ENCODE measurements at regions not wholly inside any gene's neighbourhood (a gene's known extent, or its start where the extent isn't known, plus 50 kb on each side); places are given as distances from the start of the nearest gene placed in this dataset.

DNA sequence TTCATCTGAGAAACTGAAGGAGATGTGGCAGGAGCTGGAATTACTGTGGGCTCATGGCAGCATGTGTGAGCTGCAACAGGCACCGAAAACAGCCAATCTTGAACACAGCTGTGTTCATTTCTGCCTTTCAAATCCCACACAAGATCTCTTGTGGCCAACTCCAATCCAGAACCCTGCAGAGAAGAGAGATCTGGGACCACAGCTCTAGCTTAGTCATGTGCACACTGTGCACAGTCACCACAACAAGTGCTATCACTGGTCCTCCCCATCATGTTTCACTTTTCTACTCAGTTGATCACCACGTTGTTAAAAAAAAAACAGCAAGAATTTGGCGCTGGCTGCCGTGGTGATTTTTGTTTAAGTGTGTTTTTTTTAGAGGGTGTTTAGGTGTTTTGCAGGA lies 254.5 kb upstream of the ELAC2 start:
- no peaks in the 10 kb centered on the region for H3K27me3 Mint-ChIP-seq (ENCODE audit: low read depth, poor library complexity)
- no peaks in the 10 kb centered on the region for H3K36me3 Mint-ChIP-seq (ENCODE audit: low read depth)
- H3K4me3 Mint-ChIP-seq = no peak overlapping the region
- H3K9me3 Mint-ChIP-seq = peaks cover 3% of the 10 kb centered on the region
- no peak overlapping the region for H3K27ac Mint-ChIP-seq
- DNase-seq = no peak
- peaks cover 9% of the 10 kb centered on the region for H3K4me1 Mint-ChIP-seq
- TF ChIP-seq CTCF (IDR thresholded peaks at IDR 0.05) = no peak

GRCh38 chr17:13268791-13269595 lies 251.2 kb upstream of the ELAC2 start:
- no peak overlapping the region for H3K4me3 Mint-ChIP-seq
- peaks cover 27% of the 10 kb centered on the region for H3K4me1 Mint-ChIP-seq
- H3K27ac Mint-ChIP-seq = no peak overlapping the region
- H3K9me3 Mint-ChIP-seq = peaks cover 3% of the 10 kb centered on the region
- no peaks in the 10 kb centered on the region for H3K36me3 Mint-ChIP-seq (ENCODE audit: low read depth)
- H3K27me3 Mint-ChIP-seq (ENCODE audit: low read depth, poor library complexity) = no peaks in the 10 kb centered on the region
- TF ChIP-seq CTCF (IDR thresholded peaks at IDR 0.05) = no peak
- no peak for DNase-seq

DNA sequence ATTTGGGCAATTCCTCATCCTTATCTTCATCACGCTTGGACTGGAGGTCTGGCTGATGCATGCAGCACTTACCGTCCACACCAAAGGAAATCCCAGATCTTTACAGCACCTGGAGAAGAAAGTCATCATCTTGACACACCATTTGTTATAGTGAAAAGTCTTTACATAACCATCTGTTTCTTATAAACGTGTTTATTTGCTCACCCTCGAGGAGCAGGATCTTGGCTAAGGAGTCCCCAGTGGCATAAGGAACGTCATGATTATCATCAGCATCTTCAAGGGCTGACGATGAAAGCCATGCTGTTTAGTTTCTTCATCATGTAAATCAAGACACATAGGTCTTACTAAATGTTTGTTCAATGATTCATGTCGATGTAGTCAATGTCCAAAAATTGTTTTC lies 248.8 kb upstream of the ELAC2 start:
- H3K9me3 Mint-ChIP-seq = peaks cover under 1% of the 10 kb centered on the region
- no peaks in the 10 kb centered on the region for H3K36me3 Mint-ChIP-seq (ENCODE audit: low read depth)
- no peak for TF ChIP-seq CTCF (IDR thresholded peaks at IDR 0.05)
- H3K4me3 Mint-ChIP-seq = no peak overlapping the region
- no peak overlapping the region for H3K27ac Mint-ChIP-seq
- no peaks in the 10 kb centered on the region for H3K27me3 Mint-ChIP-seq (ENCODE audit: low read depth, poor library complexity)
- no peak for DNase-seq
- H3K4me1 Mint-ChIP-seq = peaks cover 39% of the 10 kb centered on the region

DNA sequence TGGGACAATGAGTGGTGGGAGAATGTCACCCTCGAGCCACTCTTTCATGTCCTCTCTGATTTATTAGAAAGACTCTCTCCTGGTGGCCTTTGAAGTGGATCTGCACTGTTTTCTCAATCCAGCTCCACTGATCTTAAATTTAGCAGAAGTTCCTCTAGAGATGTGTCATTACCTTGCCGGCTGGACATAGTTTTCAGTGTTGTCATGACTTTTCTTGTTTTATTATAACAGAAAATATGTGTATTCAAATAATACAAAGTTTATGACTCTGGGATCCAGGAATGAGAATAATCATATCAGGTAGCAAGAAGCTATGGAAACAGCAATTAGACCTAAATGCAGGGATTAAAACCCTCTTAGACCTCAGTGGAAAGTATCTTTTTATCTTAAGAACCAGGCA lies 247.5 kb upstream of the ELAC2 start:
- no peaks in the 10 kb centered on the region for H3K9me3 Mint-ChIP-seq
- TF ChIP-seq CTCF (IDR thresholded peaks at IDR 0.05) = no peak
- H3K27me3 Mint-ChIP-seq (ENCODE audit: low read depth, poor library complexity) = no peaks in the 10 kb centered on the region
- H3K4me1 Mint-ChIP-seq = peaks cover 38% of the 10 kb centered on the region
- DNase-seq = no peak
- H3K4me3 Mint-ChIP-seq = no peak overlapping the region
- H3K27ac Mint-ChIP-seq = no peak overlapping the region
- no peaks in the 10 kb centered on the region for H3K36me3 Mint-ChIP-seq (ENCODE audit: low read depth)

GRCh38 chr17:13263746-13264145 lies 245.9 kb upstream of the ELAC2 start:
- no peaks in the 10 kb centered on the region for H3K27me3 Mint-ChIP-seq (ENCODE audit: low read depth, poor library complexity)
- H3K4me1 Mint-ChIP-seq = peaks cover 34% of the 10 kb centered on the region
- TF ChIP-seq CTCF (IDR thresholded peaks at IDR 0.05) = no peak
- no peaks in the 10 kb centered on the region for H3K36me3 Mint-ChIP-seq (ENCODE audit: low read depth)
- no peak for DNase-seq
- H3K9me3 Mint-ChIP-seq = no peaks in the 10 kb centered on the region
- no peak overlapping the region for H3K4me3 Mint-ChIP-seq
- no peak overlapping the region for H3K27ac Mint-ChIP-seq

- Mint-ChIP-seq H3K4me1 (peaks cover 5% of the 10 kb centered on the region), H3K27me3 (ENCODE audit: low read depth, poor library complexity) (peaks cover 25% of the 10 kb centered on the region)
- no peak for TF ChIP-seq CTCF (IDR thresholded peaks at IDR 0.05)
Observed at GRCh38 chr17:13256545-13256944, 238.7 kb upstream of the ELAC2 start.

More at GRCh38 chr17:13256545-13256944, 238.7 kb upstream of the ELAC2 start:
- Mint-ChIP-seq H3K27ac (no peak overlapping the region), H3K4me3 (no peak overlapping the region), H3K9me3 (peaks cover under 1% of the 10 kb centered on the region), H3K36me3 (ENCODE audit: low read depth) (no peaks in the 10 kb centered on the region)
- no peak for DNase-seq
